ENCODE measurements at regions not wholly inside any gene's neighbourhood (a gene's known extent, or its start where the extent isn't known, plus 50 kb on each side); places are given as distances from the start of the nearest gene placed in this dataset.
"Not testable (repeated sequence)": the region's sequence is repeated elsewhere in the genome, so short reads cannot be mapped to it uniquely, and the experiment has no call there.

- DNase-seq (ENCODE audit: low read depth), result no peak
These were observed 1290.8 kb downstream of the NCAM2 start for GRCh38 chr21:22288885-22289499.

GRCh38 chr21:22292144-22292543, 1293.9 kb downstream of the NCAM2 start:
- no peak for DNase-seq (ENCODE audit: low read depth)

GRCh38 chr21:22297575-22297974, 1299.4 kb downstream of the NCAM2 start:
- no peak for DNase-seq (ENCODE audit: low read depth)

GRCh38 chr21:22311741-22312462, 1313.7 kb downstream of the NCAM2 start:
- DNase-seq (ENCODE audit: low read depth), result no peak

- DNase-seq (ENCODE audit: low read depth), result no peak
These were observed 1316.8 kb downstream of the NCAM2 start for GRCh38 chr21:22314963-22315362.

- no peak for DNase-seq (ENCODE audit: low read depth)
These were observed 1321.2 kb downstream of the NCAM2 start for GRCh38 chr21:22319435-22319834.

- no peak for DNase-seq (ENCODE audit: low read depth)
These were observed 1344.7 kb downstream of the NCAM2 start for GRCh38 chr21:22342889-22343288.

GRCh38 chr21:22343303-22343702, 1345.1 kb downstream of the NCAM2 start:
- no peak for DNase-seq (ENCODE audit: low read depth)

- DNase-seq (ENCODE audit: low read depth), result no peak
These were observed 1345.5 kb downstream of the NCAM2 start for GRCh38 chr21:22343721-22344120.

GRCh38 chr21:22345624-22346023, 1347.4 kb downstream of the NCAM2 start:
- no peak for DNase-seq (ENCODE audit: low read depth)

- no peak for DNase-seq (ENCODE audit: low read depth)
These were observed 1348.4 kb downstream of the NCAM2 start for GRCh38 chr21:22346576-22346975.

- DNase-seq (ENCODE audit: low read depth), result no peak
These were observed 1352.9 kb downstream of the NCAM2 start for GRCh38 chr21:22351076-22351475.

- no peak for DNase-seq (ENCODE audit: low read depth)
These were observed 1353.9 kb downstream of the NCAM2 start for GRCh38 chr21:22352088-22352487.

GRCh38 chr21:22355949-22356348, 1357.7 kb downstream of the NCAM2 start:
- DNase-seq (ENCODE audit: low read depth), result no peak

- no peak for DNase-seq (ENCODE audit: low read depth)
These were observed 1358.5 kb downstream of the NCAM2 start for GRCh38 chr21:22356663-22357062.

GRCh38 chr21:22359599-22359998, 1361.4 kb downstream of the NCAM2 start:
- not testable (repeated sequence) for DNase-seq (ENCODE audit: low read depth)

GRCh38 chr21:22363504-22363903, 1365.3 kb downstream of the NCAM2 start:
- DNase-seq (ENCODE audit: low read depth), result no peak

- no peak for DNase-seq (ENCODE audit: low read depth)
These were observed 1366.0 kb downstream of the NCAM2 start for GRCh38 chr21:22364163-22364562.

GRCh38 chr21:22374218-22374969, 1376.2 kb downstream of the NCAM2 start:
- DNase-seq (ENCODE audit: low read depth), result no peak

GRCh38 chr21:22377795-22378194, 1379.6 kb downstream of the NCAM2 start:
- DNase-seq (ENCODE audit: low read depth), result not testable (repeated sequence)

- no peak for DNase-seq (ENCODE audit: low read depth)
These were observed 1395.1 kb downstream of the NCAM2 start for GRCh38 chr21:22393324-22393723.

GRCh38 chr21:22395965-22396364, 1397.8 kb downstream of the NCAM2 start:
- no peak for DNase-seq (ENCODE audit: low read depth)
